WTC11 (cell line): ENCODE measurements at regions not wholly inside any gene's neighbourhood (a gene's known extent, or its start where the extent isn't known, plus 50 kb on each side); places are given as distances from the start of the nearest gene placed in this dataset.

Experiments
- CREB1 ChIP-seq: sonication (generic); formaldehyde crosslinking; IDR thresholded peaks from 2 replicates; pipeline ENCODE4 v1.8.0; 2023; ENCODE audit warnings: mild to moderate bottlenecking, missing genetic modification reagents
- CTCF ChIP-seq: fragments of 200-600 bp; IDR thresholded peaks from 2 replicates; pipeline ENCODE4 v1.8.0; 2022; ENCODE audit warnings: antibody characterized with exemption
- FOXJ3 ChIP-seq: sonication (generic); formaldehyde crosslinking; IDR thresholded peaks from 2 replicates; pipeline ENCODE4 v1.9.0; 2021; ENCODE audit warnings: missing genetic modification reagents, mild to moderate bottlenecking, borderline replicate concordance
- FOXK1 ChIP-seq: sonication (generic); formaldehyde crosslinking; IDR thresholded peaks from 2 replicates; pipeline ENCODE4 v1.8.0; 2022; ENCODE audit warnings: mild to moderate bottlenecking, moderate library complexity, missing genetic modification reagents
- RELA ChIP-seq: sonication (generic); formaldehyde crosslinking; IDR thresholded peaks from 2 replicates; pipeline ENCODE4 v1.8.1; 2022; ENCODE audit warnings: missing genetic modification reagents, mild to moderate bottlenecking, borderline replicate concordance
- USF1 ChIP-seq: sonication (generic); formaldehyde crosslinking; IDR thresholded peaks from 2 replicates; pipeline ENCODE4 v1.8.0; 2022; ENCODE audit warnings: mild to moderate bottlenecking, missing genetic modification reagents
- ZNF423 ChIP-seq: fragments of 250-450 bp; sonication (Bioruptor Pico); IDR thresholded peaks from 2 replicates; pipeline ENCODE4 v2.1.2; 2022; ENCODE audit warnings: mild to moderate bottlenecking, moderate library complexity

- TF ChIP-seq CTCF = no peak
- no peak for TF ChIP-seq USF1 (CRISPR knock-in tag)
- TF ChIP-seq FOXJ3 (CRISPR knock-in tag) = no peak
- TF ChIP-seq FOXK1 (CRISPR knock-in tag) = no peak
- TF ChIP-seq RELA (CRISPR knock-in tag) = no peak
- no peak for TF ChIP-seq CREB1
- no peak for TF ChIP-seq ZNF423 (CRISPR knock-in tag)
Observed at GRCh38 chr22:47539374-47539773, 776.9 kb downstream of the TBC1D22A start.
